GM12891 (cell line): ENCODE measurements at regions not wholly inside any gene's neighbourhood (a gene's known extent, or its start where the extent isn't known, plus 50 kb on each side); places are given as distances from the start of the nearest gene placed in this dataset.
"Not testable (repeated sequence)": the region's sequence is repeated elsewhere in the genome, so short reads cannot be mapped to it uniquely, and the experiment has no call there.

Experiments used
- DNase-seq: peaks from one replicate; pipeline ENCODE4 v3.0.0; 2011; ENCODE audit warnings: low spot score; ENCODE audit not compliant: insufficient read length
- FAIRE-seq: peaks from 2 replicates; lab custom pipeline; 2011; peaks lifted over from hg19 to GRCh38; lab: Jason Lieb, UNC
- PAX5 ChIP-seq: IDR thresholded peaks from 2 replicates; pipeline ENCODE4 v1.6.1; 2011; ENCODE audit warnings: low read length, moderate library complexity, mild to moderate bottlenecking; ENCODE audit not compliant: insufficient read depth, severe bottlenecking
- POLR2A ChIP-seq: IDR thresholded peaks from 2 replicates; pipeline ENCODE4 v1.6.1; 2011; ENCODE audit warnings: low read depth, low read length, control low read depth
- POLR2AphosphoS5 ChIP-seq: IDR thresholded peaks from 2 replicates; pipeline ENCODE4 v1.6.1; 2011; ENCODE audit warnings: low read depth, low read length, control low read depth
- POU2F2 ChIP-seq: IDR thresholded peaks from 2 replicates; pipeline ENCODE4 v1.6.1; 2011; ENCODE audit warnings: low read depth, mild to moderate bottlenecking, control low read depth, low read length, moderate library complexity
- SPI1 ChIP-seq: IDR thresholded peaks from 2 replicates; pipeline ENCODE4 v1.6.1; 2011; ENCODE audit warnings: low read depth, low read length, control low read depth
- TAF1 ChIP-seq: IDR thresholded peaks from 2 replicates; pipeline ENCODE4 v1.6.1; 2011; ENCODE audit warnings: low read depth, low read length, control low read depth

DNA sequence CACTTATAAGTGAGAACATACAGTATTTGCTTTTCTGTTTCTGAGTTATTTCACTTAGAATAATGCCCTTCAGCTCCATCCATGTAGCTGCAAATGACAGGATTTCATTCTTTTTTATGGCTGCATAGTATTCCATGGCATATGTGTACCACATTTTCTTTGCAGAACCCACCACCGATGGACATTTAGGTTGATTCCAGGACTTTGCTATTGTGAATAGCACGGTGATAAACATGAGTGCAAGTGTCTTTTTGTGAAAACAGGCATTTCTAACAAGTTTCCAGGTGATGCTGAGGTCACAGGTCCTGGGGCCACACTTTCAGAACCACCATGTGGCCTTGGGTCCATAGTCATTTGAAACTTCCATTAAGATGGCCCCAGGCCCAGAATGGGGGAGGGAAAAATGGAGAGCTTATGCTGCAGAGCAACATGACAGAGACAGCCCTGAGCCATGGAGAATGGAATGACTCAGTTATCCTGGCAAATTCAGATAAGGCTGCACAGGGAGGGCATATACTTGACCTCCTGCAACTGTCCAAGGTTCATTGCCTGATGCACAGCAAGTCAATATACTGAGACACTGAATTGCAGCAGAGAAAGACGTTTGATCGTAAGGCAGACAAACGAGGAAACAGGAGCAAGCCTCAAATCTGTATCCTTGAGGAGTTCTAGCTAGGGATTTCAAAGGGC is 248.0 kb upstream of the GALNT17 start:
- no peak for FAIRE-seq
- TF ChIP-seq PAX5 (no peak), POU2F2 (no peak), SPI1 (no peak), POLR2A (no peak), TAF1 (no peak), POLR2AphosphoS5 (no peak)

DNA sequence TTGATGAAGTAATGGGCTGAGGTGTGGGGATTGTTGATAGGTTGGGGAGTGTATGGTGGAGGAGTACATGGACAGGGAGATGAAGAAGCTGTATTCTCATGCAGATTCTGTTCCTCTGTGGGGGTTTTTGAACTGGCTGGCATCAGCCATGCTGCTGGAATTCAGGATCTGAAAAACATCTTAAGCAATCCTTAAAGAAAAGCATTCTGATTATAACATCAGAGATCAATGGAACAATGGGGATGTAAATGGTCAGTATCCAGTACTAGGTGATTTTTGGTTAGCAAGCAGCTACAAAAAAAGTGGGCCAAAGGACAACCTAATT is 247.5 kb upstream of the GALNT17 start:
- TF ChIP-seq PAX5 (no peak), POLR2AphosphoS5 (no peak), TAF1 (no peak), POLR2A (no peak), POU2F2 (no peak), SPI1 (no peak)
- no peak for FAIRE-seq
- DNase-seq: no peak

More for the DNA sequence above, 248.0 kb upstream of the GALNT17 start:
- no peak for DNase-seq

DNA sequence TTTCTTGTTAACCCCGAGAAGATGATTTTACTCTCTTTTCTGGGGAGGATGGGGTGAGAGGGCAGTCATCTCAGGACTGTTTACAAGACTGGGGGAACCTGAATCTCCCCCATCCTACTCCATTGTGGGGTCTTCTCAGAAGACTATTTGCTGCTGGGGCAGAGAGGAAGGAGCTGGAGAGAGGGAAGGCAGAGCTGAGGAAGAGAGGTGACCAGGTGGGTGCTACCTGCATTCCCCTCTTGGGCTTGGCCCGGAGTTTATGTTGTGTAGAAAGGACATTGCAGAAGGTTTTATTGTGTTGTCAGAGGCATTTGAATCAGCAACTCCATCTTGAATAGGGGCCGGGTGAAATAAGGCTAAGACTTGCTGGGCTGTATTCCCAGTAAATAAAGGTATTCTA is 247.1 kb upstream of the GALNT17 start:
- FAIRE-seq (no peak), DNase-seq (no peak)
- TF ChIP-seq POLR2AphosphoS5 (no peak), PAX5 (no peak), POU2F2 (no peak), POLR2A (no peak), TAF1 (no peak), SPI1 (no peak)

DNA sequence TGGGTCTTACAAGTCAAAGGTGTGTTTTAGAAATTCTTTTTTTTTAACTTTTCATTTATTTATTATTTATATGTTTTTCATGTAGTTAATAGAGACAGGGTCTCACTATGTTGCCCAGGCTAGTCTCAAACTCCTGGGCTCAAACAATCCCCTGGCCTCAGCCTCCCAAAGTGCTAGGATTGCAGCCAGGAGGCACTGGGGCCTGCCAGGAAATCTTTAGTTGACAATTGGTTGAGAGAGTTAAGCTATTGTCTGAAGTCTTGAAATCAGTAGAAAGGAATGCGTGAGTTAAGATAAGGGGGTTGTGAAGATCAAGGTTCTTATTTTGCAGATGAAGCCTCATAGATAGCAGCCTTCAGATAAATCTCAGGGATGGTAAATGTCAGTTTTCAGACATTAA is 245.4 kb upstream of the GALNT17 start:
- FAIRE-seq (no peak), DNase-seq (no peak)
- TF ChIP-seq SPI1 (no peak), POLR2A (no peak), TAF1 (no peak), PAX5 (no peak), POLR2AphosphoS5 (no peak), POU2F2 (no peak)

DNA sequence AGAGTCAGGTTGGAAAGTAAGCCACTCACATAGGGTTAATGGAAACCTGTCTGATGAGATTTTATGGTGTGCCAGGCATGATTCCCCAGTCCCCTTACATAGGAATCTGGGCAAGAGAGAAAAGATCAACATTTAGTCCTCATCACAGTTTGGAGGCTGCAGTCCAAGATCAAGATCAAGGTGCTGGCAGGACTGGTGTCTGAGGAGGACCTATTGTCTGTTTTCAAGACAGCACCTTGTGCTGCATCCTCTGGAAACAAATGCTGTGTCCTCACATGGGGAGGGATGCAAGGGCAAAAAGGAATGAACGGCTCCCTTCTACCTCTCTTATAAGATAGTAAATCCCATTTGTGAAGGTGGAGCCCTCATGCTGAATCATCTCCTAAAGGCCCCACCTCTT is 244.8 kb upstream of the GALNT17 start:
- TF ChIP-seq TAF1 (no peak), PAX5 (no peak), POU2F2 (no peak), POLR2A (no peak), SPI1 (no peak), POLR2AphosphoS5 (no peak)
- DNase-seq: no peak
- FAIRE-seq: no peak

DNA sequence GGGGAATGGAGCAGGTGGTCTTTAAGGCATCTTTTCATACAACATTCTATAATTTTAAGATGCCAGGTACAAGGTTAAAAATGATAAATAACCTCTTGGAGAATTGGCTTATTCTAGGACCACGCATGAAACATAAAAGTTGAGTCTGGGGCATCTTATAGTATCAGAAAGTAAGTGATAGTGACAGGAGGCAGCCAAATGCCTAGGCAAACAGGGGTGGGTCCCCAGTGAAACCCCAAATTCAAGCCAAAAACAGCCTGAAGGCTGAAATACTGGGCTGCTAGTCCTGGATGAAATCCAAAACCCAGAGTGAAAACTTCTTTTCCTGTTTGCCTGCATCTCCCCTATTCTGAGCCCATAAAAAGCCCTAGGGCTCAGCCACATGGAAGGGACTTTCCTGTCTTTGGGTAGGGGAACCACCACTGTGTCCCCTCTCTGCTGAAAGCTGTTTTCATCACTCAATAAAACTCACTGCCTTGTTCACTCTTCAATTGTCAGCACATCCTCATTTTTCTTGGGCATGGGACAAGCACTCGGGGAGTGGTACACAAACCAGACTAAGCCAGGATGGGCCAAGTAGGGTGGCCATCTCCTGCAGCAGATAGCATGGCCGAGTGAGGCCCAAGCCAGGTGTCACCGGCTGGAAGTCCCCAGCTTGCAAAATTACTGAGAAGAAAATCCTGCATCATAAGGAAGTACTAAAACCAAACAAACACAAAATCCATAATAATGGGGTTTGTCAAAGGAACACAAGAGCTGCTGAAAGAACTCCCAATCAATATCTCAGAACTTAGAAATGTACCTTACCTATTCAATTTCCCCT is 241.6 kb upstream of the GALNT17 start:
- DNase-seq: no peak
- TF ChIP-seq TAF1 (no peak), POU2F2 (no peak), POLR2A (no peak), PAX5 (no peak), SPI1 (no peak), POLR2AphosphoS5 (no peak)
- no peak for FAIRE-seq

DNA sequence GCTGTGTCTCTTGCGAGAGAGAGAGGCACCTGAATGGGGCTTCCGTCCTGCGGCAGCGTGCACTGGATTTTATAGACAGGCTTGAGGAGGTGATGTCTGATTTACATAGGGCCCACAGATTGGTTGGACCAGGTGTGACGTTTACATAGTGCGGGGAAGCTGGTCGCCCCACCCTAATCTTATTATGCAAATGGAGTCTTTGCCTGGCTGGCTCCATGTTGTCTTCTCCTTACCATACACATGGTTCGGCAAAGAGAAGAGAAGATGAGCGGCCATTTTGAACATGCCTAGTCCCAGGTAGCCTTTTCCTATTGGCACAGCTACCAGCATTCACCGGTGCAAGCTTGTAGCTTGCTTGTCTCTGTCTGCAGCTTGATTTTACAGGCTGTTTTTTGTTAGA is 238.5 kb upstream of the GALNT17 start:
- DNase-seq (no peak), FAIRE-seq (no peak)
- no peak for TF ChIP-seq POLR2AphosphoS5
- no peak for TF ChIP-seq PAX5
- TF ChIP-seq POLR2A: no peak
- TF ChIP-seq TAF1: no peak
- no peak for TF ChIP-seq POU2F2
- TF ChIP-seq SPI1: no peak

DNA sequence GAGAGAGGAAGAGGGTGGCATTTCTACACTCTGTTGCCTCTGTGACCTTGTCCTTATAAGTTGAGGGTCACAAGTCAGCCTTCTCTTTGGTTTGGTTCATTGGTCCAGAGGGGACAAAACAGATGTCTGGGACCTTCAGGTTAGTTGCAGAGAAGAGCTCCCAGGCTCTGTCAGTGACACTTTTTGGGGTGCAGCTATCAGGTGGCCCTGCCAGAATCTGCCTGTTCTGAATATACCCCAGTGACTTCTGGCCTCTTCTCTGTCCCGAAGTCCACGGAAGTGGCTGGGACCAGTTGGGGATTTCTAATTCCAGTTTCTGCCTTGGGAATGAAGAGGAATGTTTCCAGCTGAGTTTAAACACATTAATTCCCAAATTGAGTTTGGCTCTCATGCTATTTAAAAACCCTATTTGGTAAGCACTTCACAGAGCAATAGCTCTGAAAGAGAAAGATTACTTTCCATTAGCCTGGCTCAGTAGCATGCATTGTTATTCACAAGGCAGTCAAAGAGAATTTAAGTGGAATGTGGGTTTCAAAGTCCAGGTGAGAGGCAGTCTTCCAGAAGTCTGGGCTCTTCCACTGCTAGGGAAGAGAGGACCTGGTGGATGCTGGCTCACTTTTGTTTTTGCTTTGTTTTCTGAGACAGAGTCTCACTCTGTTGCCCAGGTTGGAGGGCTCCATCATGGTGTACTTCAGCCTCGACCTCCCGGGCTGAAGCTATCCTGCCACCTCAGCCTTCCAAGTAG is 237.8 kb upstream of the GALNT17 start:
- TF ChIP-seq PAX5 (no peak), POLR2A (no peak), POLR2AphosphoS5 (no peak), TAF1 (no peak), SPI1 (no peak), POU2F2 (no peak)
- FAIRE-seq: no peak
- no peak for DNase-seq

DNA sequence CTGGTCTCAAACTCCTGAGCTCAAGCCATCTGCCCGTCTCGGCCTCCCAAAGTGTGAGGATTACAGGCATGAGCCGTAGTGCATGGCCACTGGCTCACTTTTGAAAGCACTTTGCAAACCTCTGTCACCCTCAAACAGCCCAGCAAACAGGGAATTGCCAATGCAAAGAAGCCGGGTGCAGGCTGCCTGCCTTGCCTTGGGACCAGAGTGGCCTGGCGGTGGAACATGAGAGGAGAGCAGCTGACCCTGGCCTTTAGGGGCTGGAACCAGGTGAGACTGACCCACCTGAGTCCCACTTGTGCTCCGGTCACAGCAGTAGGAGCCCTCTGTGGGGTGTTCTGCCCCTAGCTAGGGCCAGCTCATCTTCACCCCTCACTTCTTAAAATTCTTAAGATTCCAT is 237.1 kb upstream of the GALNT17 start:
- no peak for FAIRE-seq
- TF ChIP-seq POLR2A: no peak
- TF ChIP-seq POLR2AphosphoS5: no peak
- TF ChIP-seq TAF1: no peak
- no peak for TF ChIP-seq PAX5
- no peak for TF ChIP-seq POU2F2
- TF ChIP-seq SPI1: no peak
- DNase-seq: no peak

DNA sequence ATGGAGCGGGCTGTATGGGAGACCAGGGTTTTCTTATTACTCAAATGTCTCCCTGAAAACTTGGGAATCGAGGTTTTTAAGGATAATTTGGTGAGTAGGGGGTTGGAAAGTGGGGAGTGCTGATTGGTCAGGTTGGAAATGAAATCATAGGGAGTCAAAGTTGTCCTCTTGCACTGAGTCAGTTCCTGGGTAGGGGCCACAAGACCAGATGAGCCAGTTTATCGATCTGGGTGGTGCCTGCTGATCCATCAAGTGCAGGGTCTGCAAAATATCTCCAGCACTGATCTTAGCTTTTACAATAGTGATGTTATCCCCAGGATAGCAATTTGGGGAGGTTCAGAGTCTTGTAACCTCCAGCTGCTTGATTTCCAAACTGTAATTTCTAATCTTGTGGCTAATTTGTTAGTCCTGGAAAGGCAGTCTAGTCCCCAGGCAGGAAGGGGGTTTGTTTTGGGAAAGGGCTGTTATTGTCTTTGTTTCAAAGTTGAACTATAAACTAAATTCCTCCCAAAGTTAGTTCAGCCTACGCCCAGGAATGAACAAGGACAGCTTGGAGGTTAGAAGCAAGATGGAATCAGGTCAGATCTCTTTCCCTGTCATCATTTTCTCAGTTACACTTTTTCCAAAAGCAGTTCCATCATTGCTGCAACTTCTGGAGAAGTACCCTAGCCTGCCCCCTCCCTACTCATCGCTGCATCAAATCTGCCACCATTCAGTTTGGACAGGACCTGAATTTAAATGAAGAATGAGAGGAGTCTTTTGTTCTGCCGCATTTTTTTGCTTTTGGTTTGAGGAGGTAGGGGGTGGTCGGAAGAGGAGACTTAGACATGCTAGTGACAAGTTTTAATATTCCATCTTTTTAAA is 236.4 kb upstream of the GALNT17 start:
- not testable (repeated sequence) for DNase-seq, FAIRE-seq
